A549 (cell line): ENCODE measurements at regions not wholly inside any gene's neighbourhood (a gene's known extent, or its start where the extent isn't known, plus 50 kb on each side); places are given as distances from the start of the nearest gene placed in this dataset.

Source experiments
- ATAC-seq, 2 experiments: fragments of 200-7000 bp in 1 of 2; fragments of >200 bp in 1 of 2; cut with Nextera tagmentation in 1 of 2; cut with Tn5 transposase in 1 of 2; 3 replicates each; pipeline versions ENCODE4 v1.8.0 to v1.9.1; 2018 to 2020; ENCODE audit warnings: mild to moderate bottlenecking in 1 of 2, moderate library complexity in 1 of 2
- CTCF ChIA-PET: fragments of 300-600 bp; sonication (Branson Sonifier 250); formaldehyde crosslinking; extraction: SDS; loops from one replicate; lab custom pipeline; 2021; ENCODE audit warnings: antibody characterized with exemption, inconsistent platforms; lab: Yijun Ruan, JAX
- POLR2A ChIA-PET: fragments of 350-600 bp; formaldehyde crosslinking; extraction: SDS; loops from one replicate; lab custom pipeline; 2021; ENCODE audit warnings: antibody characterized with exemption, inconsistent platforms; lab: Yijun Ruan, JAX
- DNase-seq, 2 experiments: peaks; one replicate each; pipeline versions ENCODE4 v3.0.0 to v3.0.0-alpha.2; 2011 to 2016; ENCODE audit warnings: low read depth in 1 of 2, low spot score in 1 of 2
- FAIRE-seq: peaks from 2 replicates; lab custom pipeline; 2011; peaks lifted over from hg19 to GRCh38; lab: Jason Lieb, UNC
- H3K27ac ChIP-seq, 2 experiments: fragments of >200 bp; sonication (Bioruptor Twin); formaldehyde crosslinking; 3 replicates each; pipeline ENCODE4 v1.5.1; 2016 to 2017
- H3K4me1 ChIP-seq: fragments of >200 bp; sonication (Bioruptor Twin); formaldehyde crosslinking; 3 replicates; pipeline ENCODE4 v1.6.1; 2016
- H3K4me2 ChIP-seq: fragments of >200 bp; sonication (Bioruptor Twin); formaldehyde crosslinking; 3 replicates; pipeline ENCODE4 v1.6.1; 2016
- H3K4me3 ChIP-seq: fragments of >200 bp; sonication (Bioruptor Twin); formaldehyde crosslinking; 3 replicates; pipeline ENCODE4 v1.5.1; 2016
- H3K9me3 ChIP-seq: fragments of >200 bp; sonication (Bioruptor Twin); formaldehyde crosslinking; 3 replicates; pipeline ENCODE4 v1.6.1; 2016
- BHLHE40 ChIP-seq: IDR thresholded peaks from 2 replicates; pipeline ENCODE4 v1.6.1; 2012; ENCODE audit warnings: low read depth, low read length, inconsistent platforms
- CHD2 ChIP-seq: fragments of 150-350 bp; IDR thresholded peaks from 2 replicates; pipeline ENCODE4 v1.6.1; 2014; ENCODE audit warnings: low read length; ENCODE audit not compliant: partially characterized antibody
- CHD4 ChIP-seq: fragments of 200-600 bp; sonication (generic); IDR thresholded peaks from 2 replicates; pipeline ENCODE4 v1.6.1; 2016; ENCODE audit warnings: antibody characterized with exemption, mild to moderate bottlenecking, borderline replicate concordance
- ESRRA ChIP-seq: fragments of 150-350 bp; IDR thresholded peaks from 2 replicates; pipeline ENCODE4 v1.6.1; 2014; ENCODE audit warnings: mild to moderate bottlenecking, low read length, borderline replicate concordance
- FOSL2 ChIP-seq, 2 experiments: fragments of 450-650 bp in 1 of 2; fragments of >200 bp in 1 of 2; sonication (Bioruptor Twin) in 1 of 2; formaldehyde crosslinking; IDR thresholded peaks; 2 replicates each; pipeline versions ENCODE4 v1.5.0 to v1.6.1; 2016 to 2020; ENCODE audit warnings: mild to moderate bottlenecking in 1 of 2, moderate library complexity in 1 of 2
- FOXS1 ChIP-seq: fragments of 250-450 bp; sonication (Bioruptor Pico); IDR thresholded peaks from 2 replicates; pipeline ENCODE4 v1.5.0; 2020; ENCODE audit warnings: mild to moderate bottlenecking, moderate library complexity
- HOXB5 ChIP-seq: fragments of 250-450 bp; sonication (Bioruptor Pico); IDR thresholded peaks from 2 replicates; pipeline ENCODE4 v1.5.0; 2020; ENCODE audit warnings: mild to moderate bottlenecking, moderate library complexity
- PHF8 ChIP-seq: fragments of 200-600 bp; sonication (generic); IDR thresholded peaks from 2 replicates; pipeline ENCODE4 v1.6.1; 2016; ENCODE audit warnings: low read depth, mild to moderate bottlenecking, antibody characterized with exemption, moderate library complexity, borderline replicate concordance
- POLR2AphosphoS2 ChIP-seq: conservative IDR thresholded peaks from 2 replicates; pipeline ENCODE4 v1.6.1; 2012; ENCODE audit warnings: low read length, improper control_type of control experiment, inconsistent platforms
- RARB ChIP-seq: fragments of 250-450 bp; sonication (Bioruptor Pico); IDR thresholded peaks from 2 replicates; pipeline ENCODE4 v1.8.0; 2021; ENCODE audit warnings: mild to moderate bottlenecking, moderate library complexity
- RNF2 ChIP-seq: fragments of 200-600 bp; sonication (generic); IDR thresholded peaks from 2 replicates; pipeline ENCODE4 v1.6.1; 2016; ENCODE audit warnings: low read depth, mild to moderate bottlenecking, antibody characterized with exemption, moderate library complexity, borderline replicate concordance
- ZSCAN20 ChIP-seq: fragments of 250-450 bp; sonication (Bioruptor Pico); IDR thresholded peaks from 2 replicates; pipeline ENCODE4 v1.8.0; 2022; ENCODE audit warnings: mild to moderate bottlenecking, moderate library complexity
- WGBS: methylation state at CpG from one replicate; pipeline ENCODE4 v1.1.6; 2017; ENCODE audit errors: missing lambda C conversion rate; 5-methylcytosine and 5-hydroxymethylcytosine counted together
- TF ChIP-seq, protein P1 (sequence below): fragments of 250-450 bp; sonication (Bioruptor Pico); IDR thresholded peaks from 2 replicates; pipeline ENCODE4 v1.5.0; 2020; ENCODE audit warnings: low read depth, mild to moderate bottlenecking, moderate library complexity
- TF ChIP-seq, protein P2 (sequence below): fragments of >200 bp; sonication (Bioruptor Twin); formaldehyde crosslinking; IDR thresholded peaks from 3 replicates; pipeline ENCODE4 v1.6.1; 2016
- TF ChIP-seq, protein P3 (sequence below): fragments of 150-350 bp; IDR thresholded peaks from 2 replicates; pipeline ENCODE4 v1.6.1; 2014; ENCODE audit warnings: low read depth, mild to moderate bottlenecking, low read length
- TF ChIP-seq, protein P4 (sequence below): fragments of 450-650 bp; IDR thresholded peaks from 2 replicates; pipeline ENCODE4 v1.6.1; 2014; ENCODE audit warnings: antibody characterized with exemption
- TF ChIP-seq, protein P5 (sequence below): fragments of >200 bp; sonication (Bioruptor Twin); formaldehyde crosslinking; IDR thresholded peaks from 2 replicates; pipeline ENCODE4 v1.6.1; 2016
- TF ChIP-seq, protein P6 (sequence below): IDR thresholded peaks from 2 replicates; pipeline ENCODE4 v1.6.1; 2012

DNA sequence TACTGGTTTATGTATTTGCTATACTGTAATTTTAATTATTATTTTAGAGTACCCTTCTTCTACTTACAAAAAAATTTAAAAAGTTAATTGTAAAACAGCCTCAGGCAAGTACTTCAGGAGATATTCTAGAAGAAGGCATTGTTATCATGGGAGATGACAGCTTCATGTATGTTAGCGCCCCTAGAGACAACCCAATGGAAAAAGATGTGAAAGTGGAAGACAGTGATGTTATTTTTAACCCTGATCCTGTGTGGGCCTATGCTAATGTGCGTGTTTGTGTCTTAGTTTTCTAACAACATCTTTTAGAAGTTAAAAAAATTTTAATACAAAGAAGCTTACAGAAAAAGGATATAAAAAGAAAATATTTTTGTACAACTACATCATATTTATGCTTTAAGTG, 205.0 kb downstream of the FAM76B start (continued):
- TF ChIP-seq RARB (CRISPR knock-in tag) (no peak), POLR2AphosphoS2 (no peak), ESRRA (no peak), HOXB5 (CRISPR knock-in tag) (no peak), CHD2 (no peak)
- TF ChIP-seq, protein P1, sequence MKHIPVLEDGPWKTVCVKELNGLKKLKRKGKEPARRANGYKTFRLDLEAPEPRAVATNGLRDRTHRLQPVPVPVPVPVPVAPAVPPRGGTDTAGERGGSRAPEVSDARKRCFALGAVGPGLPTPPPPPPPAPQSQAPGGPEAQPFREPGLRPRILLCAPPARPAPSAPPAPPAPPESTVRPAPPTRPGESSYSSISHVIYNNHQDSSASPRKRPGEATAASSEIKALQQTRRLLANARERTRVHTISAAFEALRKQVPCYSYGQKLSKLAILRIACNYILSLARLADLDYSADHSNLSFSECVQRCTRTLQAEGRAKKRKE (CRISPR knock-in tag) = no peak

DNA sequence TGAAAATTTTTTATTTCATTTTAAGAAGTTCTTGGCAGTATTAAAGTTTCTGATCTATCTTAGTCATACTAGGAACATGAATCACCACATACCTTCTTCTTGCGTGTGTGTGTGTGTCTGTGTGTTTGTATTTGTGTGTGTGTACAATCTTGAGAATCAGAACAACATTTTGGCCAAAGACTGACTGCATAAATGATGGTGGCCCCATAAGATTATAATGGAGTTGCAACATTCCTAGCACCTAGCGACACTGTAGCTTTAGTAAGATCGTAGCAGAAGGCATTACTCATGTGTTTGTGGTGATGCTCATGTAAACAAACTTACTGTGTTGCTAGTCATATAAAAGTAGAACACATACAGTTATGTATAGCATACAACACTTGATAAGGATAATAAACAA, 205.4 kb downstream of the FAM76B start:
- DNase-seq = no peak
- Histone ChIP-seq H3K9me3 (no peaks in the 10 kb centered on the region), H3K4me1 (no peaks in the 10 kb centered on the region), H3K4me3 (no peak overlapping the region), H3K4me2 (no peak overlapping the region), H3K27ac (no peak overlapping the region)
- ATAC-seq = no peak
- no peak for FAIRE-seq
- TF ChIP-seq FOXS1 (no peak), ZSCAN20 (CRISPR knock-in tag) (no peak), CHD4 (no peak), RNF2 (no peak), PHF8 (no peak), FOSL2 (IDR thresholded peaks at IDR 0.05) (no peak), FOSL2 (CRISPR knock-in tag; IDR thresholded peaks at IDR 0.05) (no peak), HOXB5 (CRISPR knock-in tag) (no peak), BHLHE40 (no peak)
- TF ChIP-seq, protein P1 (CRISPR knock-in tag) = no peak
- TF ChIP-seq, protein P2, sequence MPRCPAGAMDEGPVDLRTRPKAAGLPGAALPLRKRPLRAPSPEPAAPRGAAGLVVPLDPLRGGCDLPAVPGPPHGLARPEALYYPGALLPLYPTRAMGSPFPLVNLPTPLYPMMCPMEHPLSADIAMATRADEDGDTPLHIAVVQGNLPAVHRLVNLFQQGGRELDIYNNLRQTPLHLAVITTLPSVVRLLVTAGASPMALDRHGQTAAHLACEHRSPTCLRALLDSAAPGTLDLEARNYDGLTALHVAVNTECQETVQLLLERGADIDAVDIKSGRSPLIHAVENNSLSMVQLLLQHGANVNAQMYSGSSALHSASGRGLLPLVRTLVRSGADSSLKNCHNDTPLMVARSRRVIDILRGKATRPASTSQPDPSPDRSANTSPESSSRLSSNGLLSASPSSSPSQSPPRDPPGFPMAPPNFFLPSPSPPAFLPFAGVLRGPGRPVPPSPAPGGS = no peak
- TF ChIP-seq, protein P3, sequence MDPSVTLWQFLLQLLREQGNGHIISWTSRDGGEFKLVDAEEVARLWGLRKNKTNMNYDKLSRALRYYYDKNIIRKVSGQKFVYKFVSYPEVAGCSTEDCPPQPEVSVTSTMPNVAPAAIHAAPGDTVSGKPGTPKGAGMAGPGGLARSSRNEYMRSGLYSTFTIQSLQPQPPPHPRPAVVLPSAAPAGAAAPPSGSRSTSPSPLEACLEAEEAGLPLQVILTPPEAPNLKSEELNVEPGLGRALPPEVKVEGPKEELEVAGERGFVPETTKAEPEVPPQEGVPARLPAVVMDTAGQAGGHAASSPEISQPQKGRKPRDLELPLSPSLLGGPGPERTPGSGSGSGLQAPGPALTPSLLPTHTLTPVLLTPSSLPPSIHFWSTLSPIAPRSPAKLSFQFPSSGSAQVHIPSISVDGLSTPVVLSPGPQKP = no peak
- TF ChIP-seq, protein P4, sequence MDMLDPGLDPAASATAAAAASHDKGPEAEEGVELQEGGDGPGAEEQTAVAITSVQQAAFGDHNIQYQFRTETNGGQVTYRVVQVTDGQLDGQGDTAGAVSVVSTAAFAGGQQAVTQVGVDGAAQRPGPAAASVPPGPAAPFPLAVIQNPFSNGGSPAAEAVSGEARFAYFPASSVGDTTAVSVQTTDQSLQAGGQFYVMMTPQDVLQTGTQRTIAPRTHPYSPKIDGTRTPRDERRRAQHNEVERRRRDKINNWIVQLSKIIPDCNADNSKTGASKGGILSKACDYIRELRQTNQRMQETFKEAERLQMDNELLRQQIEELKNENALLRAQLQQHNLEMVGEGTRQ = no peak
- TF ChIP-seq, protein P5, sequence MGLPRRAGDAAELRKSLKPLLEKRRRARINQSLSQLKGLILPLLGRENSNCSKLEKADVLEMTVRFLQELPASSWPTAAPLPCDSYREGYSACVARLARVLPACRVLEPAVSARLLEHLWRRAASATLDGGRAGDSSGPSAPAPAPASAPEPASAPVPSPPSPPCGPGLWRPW = no peak
- TF ChIP-seq, protein P6, sequence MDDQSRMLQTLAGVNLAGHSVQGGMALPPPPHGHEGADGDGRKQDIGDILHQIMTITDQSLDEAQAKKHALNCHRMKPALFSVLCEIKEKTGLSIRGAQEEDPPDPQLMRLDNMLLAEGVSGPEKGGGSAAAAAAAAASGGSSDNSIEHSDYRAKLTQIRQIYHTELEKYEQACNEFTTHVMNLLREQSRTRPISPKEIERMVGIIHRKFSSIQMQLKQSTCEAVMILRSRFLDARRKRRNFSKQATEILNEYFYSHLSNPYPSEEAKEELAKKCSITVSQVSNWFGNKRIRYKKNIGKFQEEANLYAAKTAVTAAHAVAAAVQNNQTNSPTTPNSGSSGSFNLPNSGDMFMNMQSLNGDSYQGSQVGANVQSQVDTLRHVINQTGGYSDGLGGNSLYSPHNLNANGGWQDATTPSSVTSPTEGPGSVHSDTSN = no peak
- CTCF ChIA-PET = no interaction called here
- POLR2A ChIA-PET = no interaction called here
- WGBS = 45% methylated on average over 3 of the region's 3 CpGs
